DMS114 treated with DMSO at 0.1 percent for 48 hours (cell line): ENCODE measurements at regions not wholly inside any gene's neighbourhood (a gene's known extent, or its start where the extent isn't known, plus 50 kb on each side); places are given as distances from the start of the nearest gene placed in this dataset.

Experiments
- DNase-seq: peaks from one replicate; lab custom pipeline; 2025; ENCODE audit not compliant: unreplicated experiment; lab: John Stamatoyannopoulos, UW

DNA sequence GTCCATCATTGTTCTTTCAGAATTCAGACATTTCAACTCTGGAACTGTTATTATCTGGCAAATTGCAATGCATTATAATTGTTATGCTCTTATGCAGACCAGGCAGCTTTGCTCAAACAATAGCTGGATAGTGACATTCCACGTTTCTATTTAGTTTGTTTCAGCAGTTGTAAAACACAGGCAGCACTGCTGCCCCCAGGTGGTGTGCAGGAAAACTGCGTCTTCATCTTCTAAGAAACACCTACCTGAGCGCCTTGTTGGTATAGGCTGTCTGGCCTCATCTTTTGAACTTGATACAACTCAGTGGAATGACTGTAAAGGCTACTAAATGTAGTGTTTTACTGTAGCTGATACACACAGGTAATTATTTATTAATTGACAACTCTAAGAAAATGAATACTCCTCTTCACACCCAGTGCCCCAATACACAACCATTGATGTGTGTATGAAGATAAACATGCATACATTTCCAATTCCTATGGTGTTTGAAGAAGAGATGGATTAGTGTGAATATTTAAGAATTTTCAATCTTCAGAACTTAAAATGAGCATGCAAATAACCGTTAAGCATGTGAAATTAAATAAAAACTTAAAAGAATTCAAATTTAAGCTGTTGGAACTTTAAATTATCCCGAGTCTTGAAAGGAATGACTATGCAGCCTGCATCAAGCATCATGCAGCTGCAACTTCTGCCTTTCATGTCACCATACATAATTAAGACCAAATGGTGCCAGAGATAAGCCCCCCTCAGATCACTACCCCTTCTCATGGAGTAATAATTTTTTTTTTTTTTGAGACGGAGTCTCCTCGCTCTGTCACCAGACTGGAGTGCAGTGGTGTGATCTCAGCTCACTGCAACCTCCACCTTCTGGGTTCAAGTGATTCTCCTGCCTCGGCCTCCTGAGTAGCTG lies 85.6 kb downstream of the CD8B2 start:
- DNase-seq: no peak

DNA sequence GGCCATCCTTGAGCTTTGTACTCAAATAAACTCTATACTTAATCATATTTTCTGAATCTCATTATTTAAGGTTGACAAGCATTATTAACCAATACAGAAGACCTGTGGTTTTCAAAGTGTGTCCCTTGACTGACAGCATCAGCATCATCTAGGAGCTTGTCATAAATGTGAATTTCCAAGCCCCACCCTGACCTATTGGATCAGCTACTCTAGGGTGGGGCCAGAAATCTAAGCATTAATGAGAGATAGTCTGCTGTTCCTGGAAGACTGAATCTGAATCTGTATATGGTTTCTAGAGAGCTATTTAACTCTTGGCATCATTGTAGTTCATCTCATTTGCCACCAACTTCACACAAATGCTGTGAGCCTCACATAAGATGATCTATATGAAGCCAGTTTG lies 86.6 kb downstream of the CD8B2 start:
- no peak for DNase-seq

DNA sequence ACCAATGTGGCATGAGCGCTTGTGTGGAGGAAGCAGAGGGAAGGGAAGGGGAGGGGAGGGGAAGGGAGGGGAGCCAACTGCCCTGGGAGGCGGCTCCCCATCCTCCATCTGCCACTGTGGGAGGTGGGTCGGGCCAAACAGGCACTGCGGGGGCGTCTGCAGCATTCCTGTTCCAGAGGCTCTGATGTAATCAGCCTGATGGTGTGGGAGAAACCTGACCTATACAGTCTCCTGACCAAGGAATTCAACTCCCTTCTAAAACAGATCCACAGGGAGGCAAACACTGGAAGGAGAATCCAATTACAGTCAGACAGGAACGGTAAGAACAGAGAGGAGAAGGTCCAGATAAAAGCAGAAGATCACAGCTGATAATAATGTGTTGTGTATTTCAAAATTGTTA lies 88.8 kb downstream of the CD8B2 start:
- DNase-seq: no peak

DNA sequence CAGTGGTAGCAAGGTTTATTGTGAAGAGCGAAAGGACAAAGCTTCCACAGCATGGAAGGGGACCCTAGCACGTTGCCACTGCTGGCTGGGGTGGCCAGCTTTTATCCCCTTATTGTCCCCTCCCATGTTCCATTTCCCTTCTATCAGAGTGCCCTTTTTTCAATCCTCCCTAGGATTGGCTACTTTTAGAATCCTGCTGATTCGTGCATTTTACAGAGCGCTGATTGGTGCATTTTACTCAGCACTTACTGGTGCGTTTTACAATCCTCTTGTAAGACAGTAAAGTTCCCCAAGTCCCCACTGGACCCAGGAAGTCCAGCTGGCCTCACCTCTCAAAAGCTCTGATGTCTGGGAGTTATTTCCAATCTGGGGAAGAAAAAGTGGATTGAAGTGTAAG lies 90.1 kb downstream of the CD8B2 start:
- no peak for DNase-seq

DNA sequence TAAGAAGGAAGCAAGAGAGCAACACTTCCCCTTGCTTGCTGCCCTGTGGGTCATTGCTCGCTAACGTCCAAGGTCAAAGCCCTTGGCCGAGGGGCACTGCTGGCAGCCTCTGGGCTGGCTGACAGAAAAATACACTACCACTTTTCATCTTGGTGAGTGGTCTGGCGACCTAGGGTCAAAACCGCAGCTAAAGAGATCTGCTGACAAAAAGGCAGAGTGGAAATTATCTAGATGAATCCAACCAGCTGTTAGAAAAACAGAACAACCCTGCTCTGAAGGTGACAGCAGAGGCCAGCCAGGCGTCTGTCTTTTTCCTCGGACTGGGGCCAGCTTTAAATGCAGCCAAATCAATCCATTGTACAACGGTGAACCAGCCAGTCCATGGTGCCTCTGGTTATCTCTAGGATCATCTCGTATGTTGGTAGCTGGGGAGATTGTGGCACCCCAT lies 92.6 kb downstream of the CD8B2 start:
- no peak for DNase-seq

DNA sequence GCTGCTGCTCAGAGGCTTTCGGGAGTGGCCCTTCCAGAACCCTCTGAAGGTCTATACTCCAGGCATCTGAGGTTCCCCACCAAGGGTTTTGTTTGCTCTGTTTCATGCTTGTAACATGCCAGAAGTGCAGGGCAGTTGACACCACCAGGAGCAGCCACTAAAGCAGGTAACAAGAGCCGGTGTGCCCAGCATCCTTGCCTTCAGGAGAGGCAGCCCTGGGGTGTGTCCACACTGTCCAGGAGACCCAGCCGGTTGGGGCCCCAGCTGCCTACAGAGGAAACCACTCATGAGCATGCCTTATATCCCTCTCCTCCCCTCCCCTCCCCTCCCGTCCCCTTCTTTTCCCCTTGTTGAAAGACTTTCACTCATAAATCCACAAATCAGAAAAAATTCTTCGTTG lies 93.1 kb downstream of the CD8B2 start:
- no peak for DNase-seq

DNA sequence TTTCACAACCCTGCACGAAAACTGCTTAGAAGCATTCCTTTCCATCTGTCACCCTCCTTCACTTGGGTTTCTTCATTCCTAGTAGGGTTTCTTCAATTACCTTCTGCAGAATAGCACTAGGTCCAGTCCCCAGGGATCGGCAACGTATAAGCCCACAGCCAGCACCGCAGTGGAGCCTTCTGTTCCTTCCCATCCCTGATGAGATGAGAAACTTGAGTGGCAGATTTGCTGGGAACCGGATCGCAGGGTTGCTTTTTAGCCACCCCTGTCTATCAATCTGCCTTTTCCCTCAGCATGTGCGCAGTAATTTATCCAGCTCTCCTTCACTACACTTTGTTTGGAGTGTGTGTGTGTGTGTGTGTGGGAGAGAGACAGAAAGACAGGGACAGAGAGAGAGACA lies 94.2 kb downstream of the CD8B2 start:
- no peak for DNase-seq

DNA sequence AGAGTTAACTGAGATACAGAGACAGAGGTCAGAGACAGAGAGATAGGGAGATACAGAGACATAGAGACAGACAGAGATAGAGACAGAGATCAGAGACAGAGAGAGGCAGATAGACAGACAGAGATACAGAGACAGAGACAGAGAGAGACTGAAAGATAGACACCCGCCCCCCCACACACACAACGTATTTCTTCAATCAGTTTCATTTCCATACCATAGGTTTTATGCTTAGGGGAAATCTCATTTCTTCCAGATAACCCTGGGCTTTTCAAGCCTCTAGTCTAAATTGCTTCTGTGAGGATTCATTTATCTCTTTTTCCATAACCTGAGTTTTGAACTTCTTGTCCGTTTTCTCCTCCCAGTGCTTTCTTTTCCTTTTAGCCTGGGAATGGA lies 94.6 kb downstream of the CD8B2 start:
- no peak for DNase-seq

DNA sequence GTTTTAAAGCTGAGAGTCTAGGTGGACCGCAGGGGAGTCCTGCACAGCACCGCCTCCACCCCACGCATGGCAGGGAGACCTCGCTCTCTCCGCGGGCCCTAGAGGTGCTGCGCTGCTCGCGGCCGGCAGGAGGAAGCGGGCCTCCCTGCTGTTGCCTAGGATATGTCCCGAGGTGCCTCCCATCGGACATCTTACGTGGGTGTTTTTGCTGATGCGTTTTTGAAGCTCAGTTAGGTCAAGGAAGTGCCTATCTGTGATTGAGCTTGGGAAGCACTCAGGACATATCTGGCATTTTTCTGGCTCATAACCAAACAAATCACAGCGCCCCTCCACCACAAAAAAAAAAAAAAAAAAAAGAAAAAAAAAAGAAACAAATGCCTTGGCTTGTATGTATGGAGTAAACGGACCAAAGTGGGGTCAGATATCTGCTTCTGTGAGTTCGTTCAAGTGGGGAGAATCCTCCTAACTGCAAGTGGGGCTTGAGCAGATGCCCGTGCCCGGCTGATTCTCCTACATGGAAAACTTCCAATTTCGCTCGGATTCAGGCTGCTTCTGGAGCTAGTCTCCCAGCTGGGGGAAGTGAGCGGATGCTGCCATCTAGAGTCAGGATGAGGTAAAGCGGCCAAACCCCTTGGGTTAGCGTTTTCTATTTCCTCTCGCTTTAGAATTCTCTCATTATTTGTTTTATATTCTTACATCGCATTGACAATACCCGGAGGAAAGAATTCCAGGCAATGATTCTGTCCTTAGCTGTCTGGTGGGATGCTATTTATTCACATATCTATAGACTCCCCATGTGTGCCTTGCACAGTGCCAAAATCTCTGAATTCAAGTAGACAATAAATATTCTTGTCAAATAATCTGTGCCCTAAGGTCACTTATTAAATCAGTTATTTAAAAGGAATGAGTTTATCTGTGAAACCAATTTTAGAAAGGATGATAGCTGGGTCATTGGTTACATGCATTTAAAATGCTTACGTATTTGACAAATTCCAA lies 95.3 kb downstream of the CD8B2 start:
- peak; percentile 37 for DNase-seq

DNA sequence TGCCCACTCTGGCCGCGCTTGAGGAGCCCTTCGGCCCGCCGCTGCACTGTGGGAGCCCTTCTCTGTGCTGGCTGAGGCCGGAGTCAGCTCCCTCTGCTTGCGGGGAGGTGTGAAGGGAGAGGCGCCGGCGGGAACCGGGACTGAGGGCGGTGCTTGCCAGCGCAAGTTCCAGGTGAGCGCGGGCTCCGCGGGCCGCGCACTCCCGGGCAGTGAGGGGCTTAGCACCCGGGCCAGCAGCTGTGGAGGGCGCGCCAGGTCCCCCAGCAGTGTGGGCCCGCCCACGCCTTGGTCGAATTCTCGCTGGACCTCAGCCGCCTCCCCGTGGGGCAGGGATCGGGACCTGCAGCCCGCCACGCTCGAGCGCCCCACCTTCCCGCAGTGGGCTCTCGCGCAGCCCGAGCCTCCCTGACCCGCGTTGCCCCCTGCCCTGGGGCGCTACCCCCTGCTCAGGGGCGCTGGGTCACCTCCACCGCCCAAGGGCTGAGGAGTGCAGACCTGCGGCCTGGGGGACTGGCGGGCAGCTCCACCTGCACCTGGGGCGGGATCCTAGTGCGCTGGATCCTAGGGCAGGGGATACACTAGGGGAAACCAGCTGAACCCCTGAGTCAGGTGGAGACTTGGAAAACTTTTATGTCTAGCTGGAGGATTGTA lies 97.3 kb downstream of the CD8B2 start:
- DNase-seq: no peak

DNA sequence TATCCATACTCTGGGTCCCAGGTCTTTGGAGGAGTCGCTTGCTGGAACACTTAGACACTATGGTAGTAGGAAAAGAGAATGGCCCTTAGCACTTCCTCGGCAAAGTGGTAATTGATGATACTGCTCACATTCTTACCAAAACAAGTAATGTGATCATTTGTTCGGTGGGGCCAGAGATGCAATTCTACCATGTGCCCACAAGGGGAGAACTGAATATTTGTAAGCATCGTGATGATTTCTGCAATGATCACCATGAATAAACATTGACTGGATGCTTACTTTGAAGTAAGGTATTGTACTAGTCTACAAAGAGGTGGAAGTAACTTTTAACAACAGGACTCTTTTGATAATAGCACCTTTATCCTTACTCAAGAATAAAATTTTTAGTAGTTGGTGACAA lies 109.7 kb downstream of the CD8B2 start:
- DNase-seq: no peak

DNA sequence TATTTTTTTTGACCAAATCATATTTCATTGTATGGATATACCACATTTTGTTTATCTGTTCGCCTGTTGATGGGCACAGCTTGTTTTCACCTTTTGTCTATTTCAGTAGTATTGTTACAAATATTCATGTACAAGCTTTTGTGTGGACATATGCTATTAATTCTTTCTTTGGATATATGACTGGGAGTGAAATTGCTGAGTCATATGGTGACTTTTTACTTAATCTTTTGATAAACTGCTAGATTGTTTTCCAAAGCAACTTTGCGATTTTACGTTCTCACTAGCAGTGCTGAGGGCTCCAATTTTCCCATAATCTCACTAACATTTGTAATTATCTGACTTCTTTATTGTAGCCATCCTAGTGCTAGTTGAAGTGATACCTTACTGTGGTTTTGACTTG lies 112.4 kb downstream of the CD8B2 start:
- DNase-seq: no peak

DNA sequence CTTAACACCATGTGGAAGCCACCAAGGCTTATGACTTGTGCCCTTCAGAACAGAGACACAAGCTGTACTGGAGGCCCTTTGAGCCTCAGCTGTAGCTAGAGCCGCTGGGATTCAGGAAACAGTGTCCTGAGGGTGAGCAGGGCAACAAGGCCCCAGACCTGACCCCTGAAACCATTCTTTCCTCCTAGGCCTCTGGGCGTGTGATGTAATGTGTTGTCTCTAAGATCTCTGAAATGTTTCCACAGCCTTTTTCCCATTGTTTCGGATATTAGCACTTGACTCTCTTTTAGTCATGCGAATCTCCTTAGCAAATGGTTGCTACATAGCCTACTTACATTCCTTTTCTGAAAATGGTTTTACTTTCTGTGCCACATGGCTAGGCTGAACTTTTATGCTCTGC lies 114.9 kb downstream of the CD8B2 start:
- no peak for DNase-seq

DNA sequence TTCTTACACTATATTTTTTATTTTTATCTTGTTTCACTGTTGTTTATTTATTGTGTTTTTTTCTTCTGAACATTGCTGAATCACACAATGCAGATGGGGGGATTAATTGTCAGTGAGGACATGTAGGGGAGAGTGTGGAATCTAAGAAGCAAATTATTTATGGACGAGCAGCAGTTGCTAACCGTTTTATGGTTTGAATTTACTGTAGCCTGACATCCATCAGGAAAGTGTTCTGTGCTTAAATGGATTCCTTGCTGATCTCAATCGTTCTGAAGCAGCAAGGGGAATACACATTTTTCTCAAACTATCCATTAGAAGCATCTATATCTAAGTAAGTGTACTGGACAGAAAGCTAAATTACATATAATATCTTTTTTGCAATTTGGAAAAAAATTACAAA lies 119.5 kb downstream of the CD8B2 start:
- DNase-seq: no peak

DNA sequence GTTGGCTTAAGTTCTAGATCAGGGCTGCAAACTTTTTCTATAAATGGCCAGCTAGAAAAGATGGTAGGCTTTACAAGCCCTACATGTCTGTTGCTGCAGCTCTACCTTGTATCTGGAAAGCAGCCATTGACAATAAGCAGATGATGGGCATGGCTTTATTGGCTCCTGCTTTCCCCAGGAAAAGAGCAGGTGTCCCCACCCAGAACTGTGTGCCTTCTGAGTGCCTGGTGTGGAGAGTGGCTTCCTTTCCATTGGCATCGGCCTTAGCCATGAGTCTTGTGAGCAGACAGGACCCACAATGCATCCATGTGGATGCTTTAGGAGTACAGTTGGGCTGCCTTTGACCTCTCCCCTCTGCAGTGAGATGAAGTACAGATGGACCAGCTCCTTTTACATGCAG lies 120.2 kb downstream of the CD8B2 start:
- DNase-seq: no peak

DNA sequence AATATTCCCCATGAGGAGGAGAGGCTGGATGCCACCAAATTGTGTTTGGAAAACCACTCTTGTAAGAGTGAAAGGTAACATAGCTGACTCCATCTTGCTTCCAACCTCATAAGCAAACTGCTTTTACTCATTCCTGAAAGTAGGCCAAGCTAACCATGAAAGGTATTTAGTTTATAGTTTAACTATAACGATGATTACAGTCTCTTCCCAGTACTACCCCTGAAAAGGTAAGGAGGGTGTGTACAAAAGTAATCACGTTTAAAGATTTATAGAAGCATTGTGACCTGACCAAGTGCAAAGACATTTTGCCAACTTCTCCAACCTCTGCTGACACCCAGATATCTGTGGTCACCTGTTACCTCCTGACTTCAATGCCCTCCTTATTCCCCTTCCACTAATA lies 122.6 kb downstream of the CD8B2 start:
- DNase-seq: no peak

DNA sequence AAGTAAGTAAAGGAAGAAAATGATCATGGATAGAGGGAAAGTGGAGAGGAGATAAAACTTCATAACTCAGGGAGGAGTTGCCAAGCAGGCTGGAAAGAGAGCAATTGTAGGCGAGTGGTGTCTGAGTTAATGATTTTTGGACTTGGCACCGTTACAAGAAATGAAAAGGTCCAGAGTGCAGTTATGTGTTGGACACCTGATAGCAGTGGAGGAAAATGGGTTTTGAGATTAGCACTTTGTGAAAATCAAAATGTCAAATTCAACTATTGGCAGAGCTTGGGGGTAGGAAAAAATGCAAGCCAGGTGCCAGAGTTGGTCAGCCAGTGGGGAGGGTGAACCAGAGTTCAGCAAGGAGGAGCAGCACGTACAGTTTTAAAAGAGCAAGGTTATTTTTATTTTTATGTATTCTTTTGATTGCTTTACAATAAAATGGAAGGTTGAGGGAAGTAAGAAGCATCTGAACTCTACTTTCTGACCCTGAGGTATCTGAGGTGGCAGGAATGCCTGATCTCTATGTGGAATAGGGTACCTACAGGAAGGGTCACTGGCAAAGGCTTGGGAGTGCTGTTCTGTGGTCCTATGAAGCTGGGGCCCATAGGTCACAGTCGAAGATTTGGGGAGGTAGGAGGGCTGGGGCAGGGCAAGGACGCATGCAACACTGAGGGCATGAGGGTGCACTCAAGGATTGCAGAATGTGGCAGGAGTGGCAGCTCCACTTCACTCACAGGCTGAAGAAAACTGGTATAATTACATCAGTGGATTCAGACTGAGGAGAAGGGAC lies 127.5 kb downstream of the CD8B2 start:
- DNase-seq: no peak

DNA sequence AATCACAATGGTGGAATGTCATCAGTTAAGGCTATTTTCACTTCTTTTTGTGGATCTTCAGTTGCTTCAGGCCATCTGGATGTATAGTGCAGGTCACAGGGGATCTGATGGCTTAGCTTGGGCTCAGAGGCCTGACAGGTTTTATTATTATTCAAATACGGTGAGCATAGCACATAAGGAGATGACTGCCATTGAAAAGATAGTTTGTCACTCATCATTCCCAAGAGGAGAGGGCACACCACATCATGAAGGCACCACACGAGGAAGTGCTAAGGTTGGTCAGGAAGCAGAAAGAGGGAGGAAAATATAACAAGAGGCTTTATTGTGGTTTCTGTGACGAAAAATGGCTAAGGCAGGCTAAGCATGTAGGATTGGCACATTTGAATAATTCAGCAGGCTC lies 131.4 kb downstream of the CD8B2 start:
- no peak for DNase-seq

DNA sequence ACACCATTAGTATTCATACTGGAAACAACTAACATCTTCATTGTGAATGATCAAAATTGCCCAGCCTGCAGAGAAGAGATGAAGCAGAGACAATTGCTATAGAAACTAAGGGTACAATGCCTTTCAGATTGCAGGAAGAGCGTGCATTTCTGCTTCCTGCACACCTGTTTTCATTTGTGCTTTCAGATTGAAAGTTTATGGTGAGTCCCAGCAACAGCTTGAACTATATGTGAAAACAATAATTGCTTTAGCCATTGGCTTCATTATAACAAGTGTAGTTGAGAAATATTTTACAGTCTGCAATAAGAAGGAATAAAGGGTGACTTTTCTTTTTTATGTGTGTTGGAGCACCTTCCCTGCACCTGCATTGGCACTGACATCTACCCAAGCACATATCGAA lies 136.3 kb downstream of the CD8B2 start:
- no peak for DNase-seq

DNA sequence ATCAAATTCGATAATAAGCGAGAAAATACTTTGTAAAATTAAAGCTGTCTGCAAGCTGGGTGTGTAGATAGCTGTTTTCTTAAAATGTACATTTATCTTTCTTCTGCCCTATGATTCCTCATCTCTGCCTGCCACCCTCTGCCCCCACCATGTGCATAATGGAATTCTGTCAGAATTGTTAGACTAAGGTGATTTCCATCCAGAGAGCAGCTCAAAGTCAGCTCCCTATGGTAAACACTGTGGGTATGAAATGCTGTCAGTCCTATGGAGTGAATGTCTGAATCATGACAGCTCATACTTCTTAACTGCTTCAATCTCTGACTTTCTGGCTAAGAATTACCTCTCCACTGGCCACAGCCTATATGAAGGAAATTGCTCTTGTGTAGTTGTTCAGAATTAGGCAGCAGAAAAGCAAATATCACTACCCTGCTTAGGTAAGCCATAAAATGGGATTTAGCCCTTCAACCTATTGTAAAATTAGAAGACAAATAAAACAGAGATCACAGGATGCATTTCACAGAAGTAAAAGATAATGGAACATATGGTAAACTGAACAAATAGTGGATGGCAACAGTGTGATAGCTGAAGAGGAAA lies 137.7 kb downstream of the CD8B2 start:
- no peak for DNase-seq
